ENCODE measurements at regions not wholly inside any gene's neighbourhood (a gene's known extent, or its start where the extent isn't known, plus 50 kb on each side); places are given as distances from the start of the nearest gene placed in this dataset.

DNA sequence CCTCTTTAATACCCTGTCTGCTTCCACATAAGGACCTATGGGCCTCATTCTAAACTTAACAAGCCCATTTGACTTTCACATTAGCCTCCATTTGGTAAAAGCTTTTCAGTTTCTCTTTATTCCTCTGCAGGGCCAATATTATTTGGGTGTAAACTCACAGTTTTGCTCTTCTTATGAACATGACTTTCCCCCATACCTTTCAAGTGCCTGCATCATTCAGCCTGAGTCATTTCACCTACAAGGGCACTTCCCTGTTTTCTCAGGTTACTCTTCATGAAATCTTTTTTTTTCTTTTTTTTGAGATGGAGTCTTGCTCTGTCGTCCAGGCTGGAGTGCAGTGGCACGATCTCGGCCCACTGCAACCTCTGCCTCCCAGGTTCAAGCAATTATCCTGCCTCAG is 1258.1 kb upstream of the CELF2 start:
- Histone ChIP-seq H3K4me3 (ENCODE audit: low read depth, low read length) (no peak overlapping the region), H3K27me3 (ENCODE audit: control insufficient read depth, insufficient read depth, low read length) (no peaks in the 10 kb centered on the region), H3K36me3 (ENCODE audit: control insufficient read depth, insufficient read depth, low read length) (no peaks in the 10 kb centered on the region)
- TF ChIP-seq, protein P1, sequence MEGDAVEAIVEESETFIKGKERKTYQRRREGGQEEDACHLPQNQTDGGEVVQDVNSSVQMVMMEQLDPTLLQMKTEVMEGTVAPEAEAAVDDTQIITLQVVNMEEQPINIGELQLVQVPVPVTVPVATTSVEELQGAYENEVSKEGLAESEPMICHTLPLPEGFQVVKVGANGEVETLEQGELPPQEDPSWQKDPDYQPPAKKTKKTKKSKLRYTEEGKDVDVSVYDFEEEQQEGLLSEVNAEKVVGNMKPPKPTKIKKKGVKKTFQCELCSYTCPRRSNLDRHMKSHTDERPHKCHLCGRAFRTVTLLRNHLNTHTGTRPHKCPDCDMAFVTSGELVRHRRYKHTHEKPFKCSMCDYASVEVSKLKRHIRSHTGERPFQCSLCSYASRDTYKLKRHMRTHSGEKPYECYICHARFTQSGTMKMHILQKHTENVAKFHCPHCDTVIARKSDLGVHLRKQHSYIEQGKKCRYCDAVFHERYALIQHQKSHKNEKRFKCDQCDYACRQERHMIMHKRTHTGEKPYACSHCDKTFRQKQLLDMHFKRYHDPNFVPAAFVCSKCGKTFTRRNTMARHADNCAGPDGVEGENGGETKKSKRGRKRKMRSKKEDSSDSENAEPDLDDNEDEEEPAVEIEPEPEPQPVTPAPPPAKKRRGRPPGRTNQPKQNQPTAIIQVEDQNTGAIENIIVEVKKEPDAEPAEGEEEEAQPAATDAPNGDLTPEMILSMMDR (IDR thresholded peaks at IDR 0.05; ENCODE audit: insufficient read depth, low read length, poor library complexity, severe bottlenecking) = no peak
- DNase-seq (ENCODE audit: low read depth) = no peak

DNA sequence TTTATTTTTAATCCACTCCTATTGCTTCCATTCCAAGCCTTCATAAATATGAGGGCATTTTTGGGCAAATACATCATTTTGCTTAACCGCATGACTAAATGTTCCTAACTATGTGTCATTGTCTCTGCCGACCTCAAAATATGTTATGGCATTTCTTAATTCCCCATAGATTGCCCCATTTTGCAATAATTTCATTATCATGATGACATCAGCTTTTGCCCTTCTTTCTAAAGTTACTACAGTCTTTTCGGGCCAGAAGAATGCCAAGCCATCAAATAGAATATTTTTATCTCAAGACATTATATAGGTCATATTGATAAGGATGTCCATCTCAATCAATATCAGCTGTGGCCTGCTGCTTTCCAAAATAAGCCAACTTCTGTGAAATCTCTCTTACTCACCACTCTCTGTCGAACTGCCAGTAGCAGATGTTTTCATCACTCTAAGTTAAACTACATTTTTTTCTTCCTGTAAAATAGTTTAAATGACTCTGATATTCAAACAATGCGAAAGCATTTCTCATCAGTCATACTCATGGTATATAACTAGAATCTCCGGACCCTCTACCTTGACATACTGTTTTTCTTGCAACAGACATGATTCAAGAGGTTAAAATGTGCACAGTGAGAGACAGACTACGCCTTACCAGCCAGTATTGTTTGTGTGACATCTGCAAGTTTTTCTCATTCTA is 1254.6 kb upstream of the CELF2 start:
- H3K36me3 ChIP-seq (ENCODE audit: control insufficient read depth, insufficient read depth, low read length) = no peaks in the 10 kb centered on the region
- no peak for DNase-seq (ENCODE audit: low read depth)
- H3K27me3 ChIP-seq (ENCODE audit: control insufficient read depth, insufficient read depth, low read length) = no peaks in the 10 kb centered on the region
- no peak overlapping the region for H3K4me3 ChIP-seq (ENCODE audit: low read depth, low read length)
- TF ChIP-seq, protein P1 (IDR thresholded peaks at IDR 0.05; ENCODE audit: insufficient read depth, low read length, poor library complexity, severe bottlenecking) = no peak

DNA sequence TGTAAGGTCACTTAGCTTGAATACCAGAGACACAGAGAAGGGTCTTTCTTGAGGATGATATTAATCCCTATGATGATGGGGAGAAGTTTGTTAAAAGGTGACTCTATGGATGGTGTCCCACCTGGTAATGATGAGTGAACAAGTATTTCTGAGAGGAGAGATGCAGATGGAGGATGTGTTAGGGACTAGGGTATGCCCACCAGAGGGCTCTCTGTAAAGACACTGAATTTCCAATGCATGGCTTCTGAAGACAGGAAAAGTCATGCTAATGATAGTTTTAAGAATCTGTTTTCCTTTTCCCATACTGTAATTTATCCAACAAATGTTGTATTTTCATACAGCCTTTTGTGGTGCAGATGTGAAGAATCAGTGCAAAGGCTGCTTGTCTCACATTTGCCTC is 1250.9 kb upstream of the CELF2 start:
- DNase-seq (ENCODE audit: low read depth) = no peak
- TF ChIP-seq, protein P1 (IDR thresholded peaks at IDR 0.05; ENCODE audit: insufficient read depth, low read length, poor library complexity, severe bottlenecking) = no peak
- no peaks in the 10 kb centered on the region for H3K36me3 ChIP-seq (ENCODE audit: control insufficient read depth, insufficient read depth, low read length)
- no peak overlapping the region for H3K4me3 ChIP-seq (ENCODE audit: low read depth, low read length)
- no peaks in the 10 kb centered on the region for H3K27me3 ChIP-seq (ENCODE audit: control insufficient read depth, insufficient read depth, low read length)

DNA sequence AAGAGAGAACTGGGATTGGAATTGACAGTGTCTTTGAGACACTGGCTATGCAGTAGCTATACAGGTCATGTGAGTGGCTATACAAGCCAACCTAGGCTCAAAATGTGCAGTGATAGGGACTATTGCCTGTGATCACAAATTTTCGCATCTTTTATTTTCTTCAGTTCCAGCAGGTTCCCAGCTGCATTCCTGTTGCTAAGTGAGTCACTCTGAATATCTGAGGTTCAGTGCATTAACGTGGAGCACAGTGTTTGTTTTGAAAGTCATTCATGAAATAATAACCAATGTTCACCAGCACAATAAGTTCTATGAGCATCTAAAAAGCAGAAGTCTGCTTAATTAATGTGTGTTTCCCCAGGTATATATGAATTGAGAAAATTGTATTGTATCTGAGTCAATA is 1236.0 kb upstream of the CELF2 start:
- no peak for DNase-seq (ENCODE audit: low read depth)
- Histone ChIP-seq H3K4me3 (ENCODE audit: low read depth, low read length) (no peak overlapping the region), H3K27me3 (ENCODE audit: control insufficient read depth, insufficient read depth, low read length) (no peaks in the 10 kb centered on the region), H3K36me3 (ENCODE audit: control insufficient read depth, insufficient read depth, low read length) (no peaks in the 10 kb centered on the region)
- TF ChIP-seq, protein P1 (IDR thresholded peaks at IDR 0.05; ENCODE audit: insufficient read depth, low read length, poor library complexity, severe bottlenecking) = no peak

DNA sequence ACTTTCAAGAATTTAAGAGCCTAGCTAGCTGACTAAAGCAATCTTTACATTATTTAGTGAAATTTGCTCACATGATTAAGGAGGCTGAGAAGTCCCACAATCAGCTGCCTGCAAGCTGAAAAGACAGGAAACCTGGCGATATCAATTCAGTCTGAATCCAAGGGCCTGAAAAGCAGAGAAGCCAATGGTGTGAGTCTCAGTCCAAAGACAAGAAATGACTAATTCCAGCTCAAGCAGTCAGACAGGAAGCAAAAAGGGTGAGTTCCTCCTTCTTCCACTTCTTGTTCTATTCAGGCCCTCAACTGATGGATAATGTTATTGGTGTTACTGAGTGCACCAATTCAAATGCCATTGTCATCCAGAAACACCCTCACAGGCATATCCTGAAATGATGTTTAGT is 1231.6 kb upstream of the CELF2 start:
- H3K27me3 ChIP-seq (ENCODE audit: control insufficient read depth, insufficient read depth, low read length) = no peaks in the 10 kb centered on the region
- TF ChIP-seq, protein P1 (IDR thresholded peaks at IDR 0.05; ENCODE audit: insufficient read depth, low read length, poor library complexity, severe bottlenecking) = no peak
- no peaks in the 10 kb centered on the region for H3K36me3 ChIP-seq (ENCODE audit: control insufficient read depth, insufficient read depth, low read length)
- DNase-seq (ENCODE audit: low read depth) = peak; percentile 9
- H3K4me3 ChIP-seq (ENCODE audit: low read depth, low read length) = no peak overlapping the region

DNA sequence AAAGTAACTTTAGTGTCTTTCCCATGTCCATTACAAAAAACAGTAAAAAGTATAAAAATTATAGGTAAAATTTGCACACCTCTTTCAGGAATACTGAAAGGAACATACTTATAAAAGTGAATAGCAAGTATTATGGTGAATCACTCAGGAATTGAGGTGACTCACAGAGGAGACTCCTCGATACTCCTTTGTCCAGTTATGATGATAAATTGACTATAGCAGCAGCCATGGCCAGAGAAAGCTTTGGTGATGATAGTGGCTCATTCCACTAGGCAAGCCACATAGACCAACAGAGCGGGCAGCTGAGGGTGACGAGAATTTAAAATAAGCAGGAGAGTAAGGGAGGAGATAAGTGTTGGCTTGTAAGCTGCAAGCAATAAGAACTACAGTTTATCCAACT is 1231.1 kb upstream of the CELF2 start:
- no peaks in the 10 kb centered on the region for H3K27me3 ChIP-seq (ENCODE audit: control insufficient read depth, insufficient read depth, low read length)
- H3K4me3 ChIP-seq (ENCODE audit: low read depth, low read length) = no peak overlapping the region
- no peaks in the 10 kb centered on the region for H3K36me3 ChIP-seq (ENCODE audit: control insufficient read depth, insufficient read depth, low read length)
- peak; percentile 9 for DNase-seq (ENCODE audit: low read depth)
- TF ChIP-seq, protein P1 (IDR thresholded peaks at IDR 0.05; ENCODE audit: insufficient read depth, low read length, poor library complexity, severe bottlenecking) = no peak

Measured in kidney epithelial cell (primary cell).